GM19324 (cell line): ENCODE measurements at regions not wholly inside any gene's neighbourhood (a gene's known extent, or its start where the extent isn't known, plus 50 kb on each side); places are given as distances from the start of the nearest gene placed in this dataset.

Experiments used
- ATAC-seq: cut with Tn5 transposase; IDR thresholded peaks from one replicate; pipeline ENCODE4 v1.9.1; 2021; ENCODE audit warnings: mild to moderate bottlenecking, moderate library complexity; ENCODE audit not compliant: unreplicated experiment, low FRiP score

DNA sequence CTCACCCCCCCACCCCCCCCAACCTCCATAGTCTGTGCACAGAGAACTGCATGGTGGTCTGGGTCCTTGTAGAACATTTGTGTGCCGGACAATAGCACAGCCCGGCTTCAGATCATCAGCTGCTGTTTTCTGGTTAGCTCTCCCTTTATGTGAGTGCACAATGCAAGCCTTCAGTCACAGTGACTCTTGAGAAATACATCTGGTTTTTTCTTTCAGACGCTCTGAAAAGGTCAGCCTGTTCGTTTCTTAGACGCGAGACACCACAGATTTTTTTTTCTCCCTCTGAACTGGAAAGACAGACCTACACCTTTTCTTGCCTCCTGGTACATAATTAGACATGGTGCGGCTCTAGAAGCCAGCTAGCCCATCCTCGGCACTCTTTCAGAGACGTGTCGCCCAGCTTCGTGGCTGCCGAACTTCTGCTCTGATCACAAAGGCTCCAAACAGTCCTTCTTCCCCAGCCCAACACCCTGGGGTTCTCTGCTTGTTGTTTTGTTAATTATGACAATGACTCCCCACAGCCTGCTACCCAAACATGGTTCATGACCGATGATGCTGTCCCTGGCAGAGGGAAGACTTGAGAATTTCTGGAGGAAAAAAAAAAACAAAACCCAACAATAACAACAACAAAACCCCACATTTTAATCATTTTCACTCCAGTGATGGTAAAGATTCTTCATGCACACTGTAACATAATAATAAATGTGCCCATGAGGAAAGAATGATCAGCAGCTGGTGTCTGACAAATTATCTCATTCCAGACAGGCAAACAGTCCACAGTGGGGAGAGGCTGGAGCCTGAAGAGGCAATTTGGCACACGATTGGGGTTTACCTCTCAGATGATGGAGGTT, 241.4 kb upstream of the ZNF462 start:
- ATAC-seq = no peak

DNA sequence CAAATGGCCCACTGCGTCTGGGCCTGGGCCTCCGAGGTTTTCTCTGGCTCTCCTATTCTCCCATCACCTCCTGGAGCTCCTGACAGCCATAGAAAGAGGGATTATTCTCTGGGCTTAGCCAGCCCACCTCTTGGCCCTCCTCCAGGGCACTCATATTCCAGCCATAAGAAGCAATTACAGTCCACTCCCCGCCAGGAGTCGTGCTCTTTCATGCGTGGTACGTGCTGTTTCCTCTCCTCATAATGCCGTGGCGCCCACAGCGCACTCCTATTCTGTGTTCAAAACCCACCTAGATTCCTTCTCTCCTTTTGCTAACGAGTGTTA, 240.8 kb upstream of the ZNF462 start:
- no peak for ATAC-seq

DNA sequence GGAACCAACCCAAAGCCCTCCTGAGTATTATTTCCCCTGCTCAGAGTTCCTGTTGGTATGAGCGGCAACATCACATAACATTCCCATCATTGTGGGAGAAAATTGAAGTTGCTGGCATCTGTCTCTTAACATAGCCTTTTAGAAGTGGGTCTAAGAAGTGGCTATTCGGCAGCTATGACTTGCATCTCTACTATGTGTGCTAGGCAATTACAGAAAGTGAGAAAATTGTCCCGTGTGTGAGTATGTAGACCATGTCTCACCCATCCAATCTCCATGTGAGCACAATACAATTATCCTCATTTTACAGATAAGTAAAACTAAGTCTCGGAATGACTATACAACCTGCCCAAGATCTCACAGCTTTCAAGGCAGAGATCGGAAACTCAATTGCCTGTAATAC, 239.4 kb upstream of the ZNF462 start:
- no peak for ATAC-seq

DNA sequence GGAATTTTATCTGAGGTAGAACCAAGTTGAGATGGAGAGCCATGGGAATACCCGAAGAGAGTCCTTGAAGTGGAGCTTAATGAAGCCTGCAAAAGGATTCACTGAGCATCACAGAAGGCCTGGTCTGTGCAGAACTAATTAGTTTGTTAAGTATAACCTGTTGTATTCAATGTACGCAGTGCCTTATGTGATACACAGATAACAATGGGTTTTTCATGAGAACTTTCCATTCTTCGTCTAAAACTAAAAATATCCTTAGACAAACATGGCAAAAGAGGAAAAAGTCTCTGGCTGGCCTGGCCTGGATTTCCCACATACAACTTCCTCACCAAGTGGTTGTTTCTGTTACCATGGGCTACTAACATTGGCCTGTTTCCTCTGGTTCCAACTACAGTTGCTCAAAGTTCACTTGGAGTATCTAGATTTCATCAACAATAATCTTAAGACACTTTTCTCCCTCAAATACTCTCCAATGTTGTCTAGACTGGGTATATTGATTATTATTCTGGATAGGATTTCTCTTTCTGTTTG, 237.6 kb upstream of the ZNF462 start:
- no peak for ATAC-seq

DNA sequence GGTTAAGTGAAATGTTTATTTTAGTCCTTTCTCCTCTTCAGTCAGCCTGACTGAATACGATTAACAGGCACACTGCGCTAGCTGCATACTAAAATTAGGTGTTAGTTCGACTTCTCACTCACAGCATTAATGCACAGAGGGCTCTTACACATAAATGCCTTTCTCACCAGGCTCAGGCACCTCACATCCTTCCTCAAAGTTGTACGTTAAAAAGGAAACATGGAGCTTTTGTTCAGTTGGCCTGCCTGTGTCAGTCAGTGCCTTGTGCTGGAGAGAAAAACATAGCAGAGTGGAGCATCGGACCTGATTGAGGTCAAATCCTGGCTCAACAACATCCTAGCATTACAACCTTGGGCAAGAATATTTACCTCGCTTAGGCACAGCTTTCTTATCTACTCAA, 236.0 kb upstream of the ZNF462 start:
- no peak for ATAC-seq

DNA sequence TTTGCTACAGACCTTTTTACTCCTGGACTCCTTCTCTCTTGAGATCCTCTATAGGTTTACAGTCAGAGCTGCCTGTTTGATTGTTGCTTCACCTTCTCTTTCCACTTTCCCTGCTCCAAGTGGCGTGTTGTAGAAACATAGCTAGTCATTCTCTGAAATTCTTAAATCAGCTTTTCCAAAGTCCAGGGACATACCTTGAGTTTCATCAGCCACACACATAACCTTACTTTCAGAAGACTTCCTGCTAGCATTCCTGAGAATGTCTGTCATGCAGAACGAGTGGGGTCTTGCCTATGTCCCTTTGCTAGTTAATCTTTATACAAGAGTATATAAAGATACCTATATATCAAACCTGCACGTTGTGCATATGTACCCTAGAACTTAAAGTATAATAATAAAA, 230.3 kb upstream of the ZNF462 start:
- no peak for ATAC-seq

DNA sequence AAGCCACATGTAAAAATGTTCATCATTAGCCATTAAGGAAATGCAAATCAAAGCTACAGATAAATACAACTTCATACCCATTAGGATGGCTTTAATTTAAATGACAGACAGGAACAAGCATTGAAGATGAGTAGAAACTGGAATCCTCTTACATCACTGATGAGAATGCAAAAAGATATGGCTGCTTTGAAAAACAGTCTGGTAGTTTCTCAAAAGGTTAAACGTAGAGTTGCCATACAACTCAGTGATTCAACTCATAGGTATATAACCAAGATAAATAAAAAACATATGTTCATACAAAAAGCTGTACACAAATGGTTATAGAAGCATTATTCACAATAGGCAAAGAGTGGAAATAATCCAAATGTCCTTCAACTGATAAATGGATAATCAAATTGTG, 228.8 kb upstream of the ZNF462 start:
- ATAC-seq = no peak

DNA sequence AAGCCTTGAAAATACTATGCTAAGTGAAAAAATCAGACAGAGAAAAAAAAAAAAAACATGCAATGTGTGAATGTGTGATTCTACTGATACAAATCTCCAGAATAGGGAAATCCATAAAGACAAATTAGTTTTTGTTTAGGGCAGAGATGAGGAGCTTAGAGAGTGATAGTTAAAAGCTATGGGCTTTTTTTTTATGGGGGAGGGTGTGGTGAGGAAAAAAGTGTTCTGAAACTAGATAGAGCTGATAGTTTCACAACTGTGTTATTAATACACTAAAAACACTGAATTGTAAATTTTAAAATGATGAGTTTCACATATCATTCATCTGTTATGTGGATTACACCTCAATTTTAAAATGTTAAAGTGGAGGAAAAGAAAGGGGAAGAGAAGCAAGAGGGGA, 228.3 kb upstream of the ZNF462 start:
- no peak for ATAC-seq

DNA sequence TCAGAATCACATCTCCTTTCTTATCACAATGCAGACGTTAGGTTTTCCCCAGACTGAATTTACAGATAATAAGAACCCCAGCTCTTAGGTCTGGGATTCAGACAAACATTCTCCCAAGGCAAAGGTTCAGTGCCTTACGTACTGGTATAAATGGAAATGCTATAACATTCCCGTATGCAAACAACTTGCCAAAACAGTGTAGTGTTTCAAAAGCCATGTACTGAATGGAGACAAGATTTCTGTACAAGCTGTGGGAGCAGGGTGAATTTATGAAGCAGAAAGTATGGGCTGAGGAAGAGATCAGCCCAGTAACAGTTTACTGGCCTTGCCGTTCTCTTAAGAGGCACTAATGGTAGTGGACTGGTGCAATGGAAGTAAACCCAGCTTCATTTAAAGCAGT, 225.5 kb upstream of the ZNF462 start:
- no peak for ATAC-seq

DNA sequence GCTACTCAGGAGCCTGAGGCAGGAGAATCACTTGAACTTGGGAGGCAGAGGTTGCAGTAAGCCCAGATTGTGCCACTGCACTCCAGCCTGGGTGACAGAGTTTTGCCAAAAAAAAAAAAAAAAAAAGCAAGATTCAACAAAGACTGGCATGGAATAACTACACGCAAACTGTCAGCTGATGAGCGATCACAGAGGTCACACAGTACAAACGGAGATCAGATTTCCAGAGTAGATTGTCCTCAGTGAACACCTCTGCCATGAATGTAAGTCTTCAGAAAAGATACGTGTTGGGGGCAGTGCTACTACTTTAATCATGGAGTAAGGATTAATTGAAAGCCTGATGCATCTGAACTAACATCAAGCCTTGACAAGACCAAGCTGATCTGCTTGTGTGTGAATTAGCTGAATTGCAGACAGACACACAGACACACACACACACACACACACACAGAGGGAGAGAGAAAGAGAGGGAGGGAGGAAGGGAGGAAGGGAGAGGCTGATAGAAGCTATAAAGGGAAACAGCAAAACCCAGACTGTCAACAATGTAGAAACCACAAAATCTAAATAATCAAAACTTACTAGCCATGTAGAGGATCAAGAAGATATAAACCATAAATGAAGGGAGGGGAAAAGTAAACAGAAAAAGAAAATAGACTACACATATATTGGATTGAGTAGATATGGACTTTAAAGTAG, 222.9 kb upstream of the ZNF462 start:
- no peak for ATAC-seq

DNA sequence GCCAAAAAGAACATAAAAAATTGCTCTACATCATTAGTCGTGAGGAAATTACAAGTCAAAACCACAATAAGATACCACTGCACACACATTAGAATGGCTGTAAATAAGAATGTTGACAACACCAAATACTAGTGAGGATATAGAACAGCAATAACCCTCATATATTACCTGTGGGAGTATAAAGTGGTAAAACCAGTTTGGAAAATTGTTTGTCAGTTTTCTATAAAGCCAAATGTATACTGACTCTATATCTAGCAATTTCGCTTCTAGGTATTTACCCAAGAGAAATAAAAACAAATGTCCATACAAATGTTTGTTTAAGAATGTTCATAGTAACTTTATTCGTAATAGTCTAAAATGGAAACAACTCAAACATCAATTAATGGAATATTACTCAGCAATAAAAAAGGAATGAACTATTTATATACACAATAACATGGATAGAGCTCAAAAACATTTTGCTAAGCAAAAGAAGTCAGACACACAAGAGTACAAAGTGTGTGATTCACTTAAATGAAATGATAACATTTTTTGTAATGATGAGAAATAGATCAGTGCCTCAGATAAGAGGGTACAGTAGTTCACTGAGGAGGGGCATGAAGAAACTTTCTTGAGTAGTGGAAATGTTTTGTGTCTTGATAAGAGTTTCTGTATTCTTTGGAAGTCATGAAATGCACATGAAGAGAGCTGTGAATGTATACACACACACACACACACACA, 219.6 kb upstream of the ZNF462 start:
- ATAC-seq = no peak

DNA sequence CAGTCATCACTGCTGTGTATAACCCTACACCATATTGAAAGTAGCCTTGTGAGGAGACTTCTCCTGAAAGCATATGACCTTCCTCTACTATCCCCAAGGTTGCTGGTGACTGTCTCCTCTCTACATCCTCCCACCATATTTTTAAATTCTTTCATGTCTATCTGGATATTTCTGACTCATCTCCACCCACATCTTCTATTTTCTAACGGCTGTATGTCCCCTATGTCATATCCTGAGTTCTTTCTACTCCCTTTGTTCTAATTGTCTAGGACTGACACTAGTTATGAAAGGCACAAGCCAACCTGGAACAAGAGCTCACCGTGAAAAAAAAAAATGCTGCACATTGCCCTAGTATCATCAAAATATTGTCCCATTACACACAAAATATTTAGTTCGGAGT, 218.3 kb upstream of the ZNF462 start:
- ATAC-seq = no peak

DNA sequence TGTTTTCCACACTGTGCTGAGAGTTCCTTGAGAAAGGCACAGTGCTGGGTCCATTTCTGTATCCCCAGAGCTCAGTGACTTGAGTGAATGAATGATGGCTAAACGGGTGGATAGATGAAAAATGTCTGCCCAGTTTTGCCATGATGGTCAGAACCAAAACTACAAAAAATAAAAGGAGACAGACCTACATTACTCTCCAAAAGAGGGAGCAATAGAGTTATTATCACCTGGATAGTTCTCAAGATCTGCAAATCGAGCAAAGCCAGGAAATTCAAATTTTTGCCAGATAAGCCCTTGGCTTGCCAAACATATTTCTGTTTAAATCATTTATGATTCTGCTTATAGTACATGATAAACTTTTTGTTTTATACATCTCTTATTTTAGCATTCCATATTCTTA, 214.2 kb upstream of the ZNF462 start:
- ATAC-seq = no peak

DNA sequence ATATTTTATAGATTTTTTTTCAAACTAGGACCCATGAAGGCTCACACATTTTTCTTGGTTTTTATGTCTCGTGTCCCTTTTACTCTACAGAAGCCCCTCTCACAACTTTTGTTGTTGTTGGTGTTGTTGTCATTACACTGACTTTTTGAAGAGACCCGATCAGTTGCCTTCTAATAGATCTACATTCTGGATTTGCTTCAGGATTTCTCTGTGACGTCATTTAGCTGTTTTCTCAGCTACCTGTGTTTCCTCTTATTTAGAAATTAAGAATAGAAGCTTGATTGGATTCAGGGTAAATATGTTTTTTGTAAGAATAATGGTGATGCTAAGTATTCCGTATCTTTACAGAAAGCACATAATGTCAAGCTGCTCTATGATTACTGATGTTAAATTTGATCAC, 213.3 kb upstream of the ZNF462 start:
- ATAC-seq = no peak

DNA sequence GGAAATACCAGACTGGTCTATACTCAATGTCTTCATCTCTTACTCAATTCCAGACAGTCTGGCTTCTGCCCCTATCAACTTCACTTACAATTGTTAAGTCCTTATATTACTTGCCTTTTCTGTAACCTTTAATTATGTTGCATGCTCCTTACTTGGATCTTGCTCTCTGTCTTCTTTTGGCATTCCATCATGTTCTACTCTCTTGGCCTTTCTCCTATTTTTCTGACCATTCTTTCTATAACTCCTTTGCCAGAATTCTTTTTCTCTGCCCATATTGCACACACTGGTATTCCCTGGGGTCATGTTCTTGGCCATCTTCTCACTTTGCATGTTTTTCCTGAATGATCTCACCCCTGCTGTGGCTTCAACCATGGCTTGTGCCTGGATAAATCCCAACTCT, 209.8 kb upstream of the ZNF462 start:
- no peak for ATAC-seq

DNA sequence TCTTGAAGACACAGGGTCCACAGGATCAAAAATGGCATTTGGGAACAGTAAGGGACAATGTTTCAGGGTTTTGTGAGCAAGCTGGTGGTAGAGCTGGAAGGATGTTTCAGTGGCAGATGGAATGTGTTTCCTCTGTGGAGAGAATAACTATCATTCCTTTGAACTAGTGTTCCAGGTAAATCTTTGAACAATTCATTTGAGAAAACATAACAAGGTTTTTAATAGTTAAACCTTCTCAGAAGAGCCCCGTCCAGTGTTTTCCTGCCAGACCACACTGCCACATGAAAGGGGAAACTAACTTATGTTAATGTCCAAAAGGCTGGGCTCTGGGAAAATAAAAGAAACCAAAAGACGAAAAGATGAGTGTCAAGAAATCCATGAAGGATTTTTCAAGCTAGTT, 207.0 kb upstream of the ZNF462 start:
- no peak for ATAC-seq

DNA sequence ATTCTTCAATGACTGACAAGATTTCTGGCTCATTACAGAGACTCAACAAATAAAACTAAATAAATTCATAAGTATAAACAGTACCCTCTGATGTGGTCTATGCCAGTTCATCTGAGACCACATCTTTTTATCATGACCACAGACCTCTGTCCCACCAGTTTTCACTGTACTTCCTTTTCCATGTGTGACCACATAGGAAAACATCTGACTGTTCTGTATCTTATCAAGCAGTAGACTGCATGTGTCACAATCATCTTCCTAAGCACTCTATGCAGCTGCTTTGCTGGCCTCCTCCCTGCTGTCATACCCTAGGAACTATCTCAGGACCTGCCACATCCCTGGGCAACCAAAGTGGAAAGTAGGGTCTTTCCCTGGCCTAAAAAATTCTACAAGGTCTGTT, 205.0 kb upstream of the ZNF462 start:
- ATAC-seq = no peak

DNA sequence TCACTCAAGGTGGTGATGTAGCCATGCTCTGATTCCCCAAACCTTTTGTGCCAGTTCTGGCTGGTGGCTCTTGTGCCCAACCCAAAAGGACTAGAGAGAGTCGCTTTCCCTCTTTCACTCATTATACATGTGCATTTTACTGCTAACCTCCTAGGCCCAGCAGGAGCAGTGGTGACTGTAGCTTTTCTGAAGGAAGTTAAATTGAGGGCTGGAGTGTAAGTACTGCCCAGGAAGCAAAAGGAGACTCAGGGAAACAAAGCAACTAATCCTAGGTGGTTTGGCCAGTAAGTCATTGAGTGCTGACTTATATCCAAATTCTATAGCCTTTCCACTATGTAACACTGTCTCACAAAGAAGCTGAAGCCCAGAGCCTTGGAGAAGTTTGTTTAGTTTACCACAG, 194.4 kb upstream of the ZNF462 start:
- ATAC-seq = no peak

DNA sequence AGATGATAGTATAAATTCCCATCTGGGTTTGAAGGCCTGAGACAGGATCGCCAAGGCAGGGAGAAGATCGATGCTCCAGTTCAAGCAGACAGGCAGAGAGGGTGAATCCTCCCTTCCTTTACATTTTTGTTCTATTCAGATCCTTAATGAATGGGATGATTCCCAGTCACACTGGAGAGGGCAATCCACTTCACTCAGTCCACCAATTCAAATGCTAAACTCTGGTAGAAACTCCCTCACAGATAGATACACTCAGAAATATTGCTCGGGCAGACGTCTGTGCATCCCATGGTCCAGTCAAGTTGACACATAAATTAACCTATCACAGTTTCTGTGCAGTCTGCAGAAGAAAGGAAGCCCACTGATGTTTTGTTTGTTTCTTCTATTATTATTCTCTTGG, 193.1 kb upstream of the ZNF462 start:
- no peak for ATAC-seq

DNA sequence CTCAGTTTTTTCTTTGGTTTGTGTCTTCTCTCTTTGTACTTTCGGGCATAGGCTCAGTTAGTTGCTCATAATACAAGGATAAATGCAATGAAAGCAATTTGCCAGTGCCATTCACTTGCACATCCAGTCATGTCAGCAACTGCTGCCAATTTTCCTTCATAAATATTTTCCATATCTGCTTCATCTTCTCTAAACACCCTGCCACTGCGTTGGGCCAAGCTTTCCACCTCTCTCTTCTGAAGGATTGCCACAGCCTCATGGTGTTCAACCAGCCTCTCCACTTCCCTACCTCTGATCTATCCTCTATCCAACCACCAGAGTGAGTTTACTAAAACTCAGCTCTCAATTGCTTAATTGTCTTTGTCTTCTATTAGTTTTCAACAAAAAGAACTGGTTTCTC, 192.5 kb upstream of the ZNF462 start:
- ATAC-seq = no peak

DNA sequence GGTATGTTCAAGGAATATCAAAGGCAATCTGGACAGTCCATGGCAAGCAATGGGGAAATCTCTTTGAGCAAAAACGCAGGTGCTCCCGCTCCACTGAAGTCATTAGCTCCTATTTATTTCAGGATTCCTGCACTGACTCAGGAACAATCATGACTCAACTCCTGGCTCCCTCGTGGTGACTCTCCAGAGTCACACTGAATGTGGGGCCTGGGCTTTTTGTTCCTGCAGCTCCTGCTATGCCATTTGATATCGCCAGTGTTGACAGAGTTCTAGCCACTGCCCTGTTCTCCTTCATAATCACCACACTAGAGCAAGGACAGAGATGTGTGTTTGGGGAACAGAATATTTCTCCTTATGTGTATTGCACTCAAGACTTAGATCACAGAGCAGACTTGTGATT, 187.2 kb upstream of the ZNF462 start:
- ATAC-seq = no peak

DNA sequence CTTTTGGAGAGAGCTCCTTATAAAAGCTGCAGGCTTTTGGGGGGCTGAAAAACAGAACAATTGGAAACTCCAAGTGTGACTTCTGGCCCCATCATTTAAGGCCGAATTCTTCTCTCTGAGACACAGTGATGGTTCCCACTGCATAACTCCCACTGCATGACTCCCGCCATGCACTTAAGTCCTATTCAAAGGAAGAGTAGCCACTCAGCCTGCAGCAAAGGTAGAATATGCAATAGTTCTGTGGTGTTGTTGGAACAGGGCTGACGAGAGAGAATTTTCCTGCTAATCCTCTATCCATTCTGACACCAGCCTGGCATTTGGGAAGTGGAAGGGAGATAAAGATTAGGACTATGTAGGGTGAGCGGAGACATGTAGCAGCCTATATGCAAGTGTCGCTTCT, 185.6 kb upstream of the ZNF462 start:
- ATAC-seq = no peak
